ENCODE measurements at regions not wholly inside any gene's neighbourhood (a gene's known extent, or its start where the extent isn't known, plus 50 kb on each side); places are given as distances from the start of the nearest gene placed in this dataset.

- no peak overlapping the region for H3K9ac ChIP-seq (ENCODE audit: control insufficient read depth, extremely low read depth, insufficient read depth, low read length)
- TF ChIP-seq CTCF (optimal IDR thresholded peaks at IDR 0.05 in 1 of 3, IDR thresholded peaks at IDR 0.05 in 1 of 3, conservative IDR thresholded peaks at IDR 0.05 in 1 of 3; ENCODE audit: extremely low read depth in 1 of 3, insufficient read depth in 2 of 3, low read length in 3 of 3), result no peak
- TF ChIP-seq EZH2 (IDR thresholded peaks at IDR 0.05; ENCODE audit: low read length), result no peak
- H3K36me3 ChIP-seq (ENCODE audit: control insufficient read depth in 2 of 2, extremely low read depth in 1 of 2, insufficient read depth in 2 of 2, low read length in 2 of 2), result no peaks in the 10 kb centered on the region
- no peak for DNase-seq (ENCODE audit: low read depth, low spot score)
- H3K4me1 ChIP-seq (ENCODE audit: control insufficient read depth, extremely low read depth, insufficient read depth, low read length), result peaks cover 31% of the 10 kb centered on the region
- FAIRE-seq, result no peak
- H4K20me1 ChIP-seq (ENCODE audit: control insufficient read depth, extremely low read depth, insufficient read depth, low read length), result no peaks in the 10 kb centered on the region
- dilution Hi-C loops (cut with MboI; ENCODE audit: extremely low pct_ligation_motif_present, low sequenced_read_pairs), result no loop called here
- no peaks in the 10 kb centered on the region for H3K79me2 ChIP-seq (ENCODE audit: control insufficient read depth, insufficient read depth, low read length)
- H2AFZ ChIP-seq (ENCODE audit: control insufficient read depth, low read length), result no peak overlapping the region
- H3K27me3 ChIP-seq (ENCODE audit: control insufficient read depth, extremely low read depth, insufficient read depth, low read length), result no peaks in the 10 kb centered on the region
- no peak overlapping the region for H3K4me3 ChIP-seq (ENCODE audit: control insufficient read depth in 2 of 3, extremely low read depth in 1 of 3, insufficient read depth in 2 of 3, low read depth in 1 of 3, low read length in 3 of 3)
- no peak overlapping the region for H3K4me2 ChIP-seq (ENCODE audit: control insufficient read depth, extremely low read depth, insufficient read depth, low read depth, low read length)
- H3K27ac ChIP-seq (ENCODE audit: control insufficient read depth, insufficient read depth, low read length), result no peak overlapping the region
- no peaks in the 10 kb centered on the region for H3K9me3 ChIP-seq (ENCODE audit: control insufficient read depth, low read depth, low read length)
- H3K9me1 ChIP-seq (ENCODE audit: control insufficient read depth, extremely low read depth, insufficient read depth, low read length), result no peaks in the 10 kb centered on the region
Observed at GRCh38 chr12:46465307-46465706, 92.7 kb upstream of the SLC38A2 start.

GRCh38 chr12:46464863-46465262 lies 92.3 kb upstream of the SLC38A2 start:
- no peaks in the 10 kb centered on the region for H3K27me3 ChIP-seq (ENCODE audit: control insufficient read depth, extremely low read depth, insufficient read depth, low read length)
- no peak overlapping the region for H3K9ac ChIP-seq (ENCODE audit: control insufficient read depth, extremely low read depth, insufficient read depth, low read length)
- no peaks in the 10 kb centered on the region for H3K36me3 ChIP-seq (ENCODE audit: control insufficient read depth in 2 of 2, extremely low read depth in 1 of 2, insufficient read depth in 2 of 2, low read length in 2 of 2)
- H3K4me1 ChIP-seq (ENCODE audit: control insufficient read depth, extremely low read depth, insufficient read depth, low read length), result peaks cover 31% of the 10 kb centered on the region
- dilution Hi-C loops (cut with MboI; ENCODE audit: extremely low pct_ligation_motif_present, low sequenced_read_pairs), result no loop called here
- no peaks in the 10 kb centered on the region for H3K79me2 ChIP-seq (ENCODE audit: control insufficient read depth, insufficient read depth, low read length)
- no peak overlapping the region for H3K4me2 ChIP-seq (ENCODE audit: control insufficient read depth, extremely low read depth, insufficient read depth, low read depth, low read length)
- no peak overlapping the region for H2AFZ ChIP-seq (ENCODE audit: control insufficient read depth, low read length)
- TF ChIP-seq CTCF (optimal IDR thresholded peaks at IDR 0.05 in 1 of 3, IDR thresholded peaks at IDR 0.05 in 1 of 3, conservative IDR thresholded peaks at IDR 0.05 in 1 of 3; ENCODE audit: extremely low read depth in 1 of 3, insufficient read depth in 2 of 3, low read length in 3 of 3), result no peak
- no peak for TF ChIP-seq EZH2 (IDR thresholded peaks at IDR 0.05; ENCODE audit: low read length)
- FAIRE-seq (no peak), DNase-seq (ENCODE audit: low read depth, low spot score) (no peak)
- H3K4me3 ChIP-seq (ENCODE audit: control insufficient read depth in 2 of 3, extremely low read depth in 1 of 3, insufficient read depth in 2 of 3, low read depth in 1 of 3, low read length in 3 of 3), result no peak overlapping the region
- no peak overlapping the region for H3K27ac ChIP-seq (ENCODE audit: control insufficient read depth, insufficient read depth, low read length)
- H3K9me3 ChIP-seq (ENCODE audit: control insufficient read depth, low read depth, low read length), result no peaks in the 10 kb centered on the region
- H3K9me1 ChIP-seq (ENCODE audit: control insufficient read depth, extremely low read depth, insufficient read depth, low read length), result no peaks in the 10 kb centered on the region
- H4K20me1 ChIP-seq (ENCODE audit: control insufficient read depth, extremely low read depth, insufficient read depth, low read length), result no peaks in the 10 kb centered on the region

Measured in keratinocyte (primary cell).